ENCODE measurements at regions not wholly inside any gene's neighbourhood (a gene's known extent, or its start where the extent isn't known, plus 50 kb on each side); places are given as distances from the start of the nearest gene placed in this dataset.

GRCh38 chr5:158326256-158326655 is 467.3 kb upstream of the CLINT1 start:
- H3K27ac ChIP-seq, result no peak overlapping the region
- TF ChIP-seq POLR2A (IDR thresholded peaks at IDR 0.05) (no peak), EP300 (IDR thresholded peaks at IDR 0.05) (no peak), CTCF (IDR thresholded peaks at IDR 0.05) (no peak), POLR2AphosphoS5 (IDR thresholded peaks at IDR 0.05) (no peak)
- no peak overlapping the region for H3K4me3 ChIP-seq
- no peak for DNase-seq (ENCODE audit: low spot score in 2 of 2)
- no peaks in the 10 kb centered on the region for H3K27me3 ChIP-seq
- no peaks in the 10 kb centered on the region for H3K36me3 ChIP-seq
- H3K9me3 ChIP-seq, result no peaks in the 10 kb centered on the region
- H3K4me1 ChIP-seq, result no peaks in the 10 kb centered on the region
- 86% methylated on average over 1 of the region's 1 CpG for WGBS

- Histone ChIP-seq H3K9me3 (no peaks in the 10 kb centered on the region), H3K27ac (no peak overlapping the region), H3K27me3 (no peaks in the 10 kb centered on the region), H3K36me3 (no peaks in the 10 kb centered on the region), H3K4me1 (no peaks in the 10 kb centered on the region), H3K4me3 (no peak overlapping the region)
- WGBS, result 87% methylated on average over 3 of the region's 3 CpGs
- TF ChIP-seq POLR2AphosphoS5 (IDR thresholded peaks at IDR 0.05) (no peak), POLR2A (IDR thresholded peaks at IDR 0.05) (no peak), EP300 (IDR thresholded peaks at IDR 0.05) (no peak), CTCF (IDR thresholded peaks at IDR 0.05) (no peak)
- DNase-seq (ENCODE audit: low spot score in 2 of 2), result no peak
Observed at GRCh38 chr5:158324236-158324635, 465.3 kb upstream of the CLINT1 start.

GRCh38 chr5:158322620-158323019 is 463.7 kb upstream of the CLINT1 start:
- H3K9me3 ChIP-seq, result no peaks in the 10 kb centered on the region
- WGBS, result 80% methylated on average over 1 of the region's 1 CpG
- H3K4me1 ChIP-seq, result no peaks in the 10 kb centered on the region
- no peak overlapping the region for H3K27ac ChIP-seq
- TF ChIP-seq POLR2A (IDR thresholded peaks at IDR 0.05), result no peak
- TF ChIP-seq CTCF (IDR thresholded peaks at IDR 0.05), result no peak
- H3K36me3 ChIP-seq, result no peaks in the 10 kb centered on the region
- no peaks in the 10 kb centered on the region for H3K27me3 ChIP-seq
- DNase-seq (ENCODE audit: low spot score in 2 of 2), result no peak
- H3K4me3 ChIP-seq, result no peak overlapping the region

GRCh38 chr5:158320934-158321333 is 462.0 kb upstream of the CLINT1 start:
- no peaks in the 10 kb centered on the region for H3K27me3 ChIP-seq
- H3K27ac ChIP-seq, result no peak overlapping the region
- H3K36me3 ChIP-seq, result no peaks in the 10 kb centered on the region
- no peak for TF ChIP-seq POLR2AphosphoS5 (IDR thresholded peaks at IDR 0.05)
- TF ChIP-seq CTCF (IDR thresholded peaks at IDR 0.05), result no peak
- TF ChIP-seq POLR2A (IDR thresholded peaks at IDR 0.05), result no peak
- no peak for TF ChIP-seq EP300 (IDR thresholded peaks at IDR 0.05)
- no peaks in the 10 kb centered on the region for H3K4me1 ChIP-seq
- no peaks in the 10 kb centered on the region for H3K9me3 ChIP-seq
- no peak overlapping the region for H3K4me3 ChIP-seq
- 83% methylated on average over 5 of the region's 5 CpGs for WGBS
- no peak for DNase-seq (ENCODE audit: low spot score in 2 of 2)

- Histone ChIP-seq H3K27ac (no peak overlapping the region), H3K27me3 (no peaks in the 10 kb centered on the region), H3K36me3 (no peaks in the 10 kb centered on the region), H3K4me1 (no peaks in the 10 kb centered on the region), H3K4me3 (no peak overlapping the region), H3K9me3 (no peaks in the 10 kb centered on the region)
- 66% methylated on average over 5 of the region's 5 CpGs for WGBS
- no peak for DNase-seq (ENCODE audit: low spot score in 2 of 2)
- no peak for TF ChIP-seq CTCF (IDR thresholded peaks at IDR 0.05)
- TF ChIP-seq POLR2A (IDR thresholded peaks at IDR 0.05), result no peak
- no peak for TF ChIP-seq POLR2AphosphoS5 (IDR thresholded peaks at IDR 0.05)
Observed at GRCh38 chr5:158320178-158320674, 461.3 kb upstream of the CLINT1 start.
